ENCODE measurements at regions not wholly inside any gene's neighbourhood (a gene's known extent, or its start where the extent isn't known, plus 50 kb on each side); places are given as distances from the start of the nearest gene placed in this dataset.
A peak's percentile ranks its signal among the peaks of the same experiment; 100 is the strongest.

GRCh38 chr4:54933579-54933978, 191.8 kb downstream of the KDR start:
- no peak for DNase-seq
- Histone ChIP-seq H3K36me3 (no peaks in the 10 kb centered on the region), H3K4me1 (no peaks in the 10 kb centered on the region), H3K4me3 (no peak overlapping the region), H3K27me3 (no peaks in the 10 kb centered on the region), H3K27ac (no peak overlapping the region), H3K9me3 (no peaks in the 10 kb centered on the region)
- TF ChIP-seq POLR2A (IDR thresholded peaks at IDR 0.05) = no peak
- TF ChIP-seq, protein P1, sequence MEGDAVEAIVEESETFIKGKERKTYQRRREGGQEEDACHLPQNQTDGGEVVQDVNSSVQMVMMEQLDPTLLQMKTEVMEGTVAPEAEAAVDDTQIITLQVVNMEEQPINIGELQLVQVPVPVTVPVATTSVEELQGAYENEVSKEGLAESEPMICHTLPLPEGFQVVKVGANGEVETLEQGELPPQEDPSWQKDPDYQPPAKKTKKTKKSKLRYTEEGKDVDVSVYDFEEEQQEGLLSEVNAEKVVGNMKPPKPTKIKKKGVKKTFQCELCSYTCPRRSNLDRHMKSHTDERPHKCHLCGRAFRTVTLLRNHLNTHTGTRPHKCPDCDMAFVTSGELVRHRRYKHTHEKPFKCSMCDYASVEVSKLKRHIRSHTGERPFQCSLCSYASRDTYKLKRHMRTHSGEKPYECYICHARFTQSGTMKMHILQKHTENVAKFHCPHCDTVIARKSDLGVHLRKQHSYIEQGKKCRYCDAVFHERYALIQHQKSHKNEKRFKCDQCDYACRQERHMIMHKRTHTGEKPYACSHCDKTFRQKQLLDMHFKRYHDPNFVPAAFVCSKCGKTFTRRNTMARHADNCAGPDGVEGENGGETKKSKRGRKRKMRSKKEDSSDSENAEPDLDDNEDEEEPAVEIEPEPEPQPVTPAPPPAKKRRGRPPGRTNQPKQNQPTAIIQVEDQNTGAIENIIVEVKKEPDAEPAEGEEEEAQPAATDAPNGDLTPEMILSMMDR (IDR thresholded peaks at IDR 0.05) = no peak
- intact Hi-C loops (cut with DNase I; ENCODE audit: low total_unique reads) = no loop called here

- no peaks in the 10 kb centered on the region for H3K36me3 ChIP-seq
- intact Hi-C loops (cut with DNase I; ENCODE audit: low total_unique reads) = no loop called here
- H3K27ac ChIP-seq = peak overlapping the region in 1 of 2 donors; percentile 4
- TF ChIP-seq, protein P1 (IDR thresholded peaks at IDR 0.05) = no peak
- no peak for TF ChIP-seq POLR2A (IDR thresholded peaks at IDR 0.05)
- no peak for DNase-seq
- H3K4me3 ChIP-seq = no peak overlapping the region
- H3K27me3 ChIP-seq = no peaks in the 10 kb centered on the region
- no peaks in the 10 kb centered on the region for H3K9me3 ChIP-seq
- no peaks in the 10 kb centered on the region for H3K4me1 ChIP-seq
Measured at GRCh38 chr4:54930226-54930625, 195.2 kb downstream of the KDR start.

DNA sequence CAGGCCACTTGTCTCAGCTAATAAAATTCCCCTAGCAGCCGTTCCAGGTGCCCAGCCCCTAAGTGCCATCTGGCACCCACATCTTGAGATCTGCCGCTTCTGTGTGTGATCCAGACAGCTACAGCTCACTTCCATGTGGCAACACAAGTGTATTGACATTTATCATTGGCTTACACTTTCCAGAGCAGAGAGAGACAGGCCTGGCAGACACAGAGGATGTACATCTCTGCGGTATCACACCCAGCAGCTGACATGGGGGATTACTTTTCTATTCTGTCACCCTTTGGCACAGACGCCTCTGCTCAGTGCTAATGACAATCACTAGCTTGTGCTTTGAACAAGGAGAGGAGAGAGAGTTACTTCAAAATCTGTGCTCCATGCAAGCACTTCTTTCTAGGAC, 195.9 kb downstream of the KDR start:
- no peaks in the 10 kb centered on the region for H3K9me3 ChIP-seq
- H3K27ac ChIP-seq = no peak overlapping the region
- intact Hi-C loops (cut with DNase I; ENCODE audit: low total_unique reads) = no loop called here
- no peaks in the 10 kb centered on the region for H3K36me3 ChIP-seq
- H3K4me1 ChIP-seq = no peaks in the 10 kb centered on the region
- no peak overlapping the region for H3K4me3 ChIP-seq
- H3K27me3 ChIP-seq = no peaks in the 10 kb centered on the region
- DNase-seq = no peak
- no peak for TF ChIP-seq POLR2A (IDR thresholded peaks at IDR 0.05)
- TF ChIP-seq, protein P1 (IDR thresholded peaks at IDR 0.05) = no peak

DNA sequence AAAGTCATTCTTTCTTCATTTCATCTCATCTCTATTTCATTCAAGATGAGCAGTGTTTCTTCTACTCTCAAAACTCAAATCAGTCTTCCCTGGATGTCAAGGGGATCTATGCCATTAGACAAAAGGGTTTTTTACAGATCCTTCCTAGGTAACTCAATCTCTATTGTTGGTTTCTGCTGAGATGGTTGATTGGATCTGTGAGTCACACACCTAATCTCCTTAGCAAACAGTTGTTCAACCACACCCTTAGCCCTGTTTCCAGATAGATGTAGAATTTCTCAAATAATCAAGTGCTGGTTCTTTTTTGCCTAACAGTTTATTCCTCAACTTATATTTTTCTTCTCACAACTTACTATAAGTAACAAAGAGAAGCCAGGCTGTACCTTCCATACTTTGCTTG, 200.5 kb downstream of the KDR start:
- TF ChIP-seq POLR2A (IDR thresholded peaks at IDR 0.05) = no peak
- TF ChIP-seq, protein P1 (IDR thresholded peaks at IDR 0.05) = no peak
- Histone ChIP-seq H3K27me3 (no peaks in the 10 kb centered on the region), H3K36me3 (no peaks in the 10 kb centered on the region), H3K9me3 (no peaks in the 10 kb centered on the region), H3K27ac (no peak overlapping the region), H3K4me3 (no peak overlapping the region), H3K4me1 (no peaks in the 10 kb centered on the region)
- intact Hi-C loops (cut with DNase I; ENCODE audit: low total_unique reads) = no loop called here
- no peak for DNase-seq

DNA sequence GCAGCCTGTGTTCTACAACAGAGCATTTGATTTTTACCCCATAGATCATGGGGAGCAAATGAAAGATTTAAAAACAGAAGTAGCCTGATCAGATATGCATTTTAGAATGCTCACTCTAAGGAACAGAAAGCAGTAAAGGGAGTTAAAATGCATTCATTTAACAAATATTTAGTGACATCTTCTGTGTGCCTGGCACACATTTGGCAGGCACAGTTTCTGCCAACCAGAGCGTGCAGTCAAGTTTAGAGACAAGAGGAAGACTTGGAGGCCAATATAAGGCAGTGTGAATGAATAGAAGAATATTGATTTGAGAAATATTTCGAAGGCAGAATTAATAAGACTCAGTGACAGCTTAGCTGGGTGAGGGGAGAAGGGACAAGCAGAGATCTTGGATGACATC, 210.1 kb downstream of the KDR start:
- H3K27me3 ChIP-seq = no peaks in the 10 kb centered on the region
- TF ChIP-seq, protein P1 (IDR thresholded peaks at IDR 0.05) = no peak
- no peak for TF ChIP-seq POLR2A (IDR thresholded peaks at IDR 0.05)
- no peak overlapping the region for H3K27ac ChIP-seq
- no peaks in the 10 kb centered on the region for H3K9me3 ChIP-seq
- DNase-seq = no peak
- H3K4me3 ChIP-seq = no peak overlapping the region
- H3K4me1 ChIP-seq = peaks cover 0 to 12% of the 10 kb centered on the region in 2 donors
- H3K36me3 ChIP-seq = no peaks in the 10 kb centered on the region
- intact Hi-C loops (cut with DNase I; ENCODE audit: low total_unique reads) = no loop called here

Measured in uterus (tissue), 3 donors.